SK-N-SH (cell line): ENCODE measurements at regions not wholly inside any gene's neighbourhood (a gene's known extent, or its start where the extent isn't known, plus 50 kb on each side); places are given as distances from the start of the nearest gene placed in this dataset.

ENCODE experiments used
- CTCF ChIP-seq: fragments of 200-600 bp; sonication (generic); IDR thresholded peaks from 2 replicates; pipeline ENCODE4 v1.6.1; 2017; ENCODE audit warnings: antibody characterized with exemption, mild to moderate bottlenecking, moderate library complexity
- FOSL2 ChIP-seq: IDR thresholded peaks from 2 replicates; pipeline ENCODE4 v1.4.0; 2012; ENCODE audit warnings: low read depth, mild to moderate bottlenecking, moderate library complexity, borderline replicate concordance
- JUND ChIP-seq: IDR thresholded peaks from 2 replicates; pipeline ENCODE4 v1.4.0; 2012
- POLR2AphosphoS5 ChIP-seq: IDR thresholded peaks from 2 replicates; pipeline ENCODE4 v1.6.1; 2012; ENCODE audit warnings: low read depth, low read length
- SIN3A ChIP-seq: IDR thresholded peaks from 2 replicates; pipeline ENCODE4 v1.6.1; 2012; ENCODE audit warnings: low read depth, mild to moderate bottlenecking, low read length, moderate library complexity, borderline replicate concordance

- TF ChIP-seq JUND (no peak), SIN3A (no peak), CTCF (no peak), POLR2AphosphoS5 (no peak), FOSL2 (no peak)
Observed at GRCh38 chr16:63769211-63769610, 1352.7 kb downstream of the CDH11 start.
